Cardiac fibroblast (primary cell): ENCODE measurements at regions not wholly inside any gene's neighbourhood (a gene's known extent, or its start where the extent isn't known, plus 50 kb on each side); places are given as distances from the start of the nearest gene placed in this dataset.

Experiments
- DNase-seq, 2 donors: peaks; one replicate each; pipeline versions ENCODE4 v3.0.0 to v3.0.0-alpha.2; 2010; ENCODE audit warnings: low read depth in 2 of 2
- H3K4me3 ChIP-seq, 2 donors: replicated peaks in 1 of 2; 1 replicate in 1 of 2; 2 replicates in 1 of 2; pipeline ENCODE4 v1.5.1; 2011; ENCODE audit warnings: low read depth in 2 of 2, low read length in 2 of 2, mild to moderate bottlenecking in 2 of 2, moderate library complexity in 1 of 2
- CTCF ChIP-seq: IDR thresholded peaks from one replicate; pipeline ENCODE4 v1.5.1; 2011; ENCODE audit warnings: low read depth, mild to moderate bottlenecking, low read length, inconsistent platforms

GRCh38 chr10:4191354-4191753 lies 406.3 kb upstream of the KLF6 start:
- no peak for TF ChIP-seq CTCF
- H3K4me3 ChIP-seq: no peak overlapping the region
- DNase-seq: no peak

DNA sequence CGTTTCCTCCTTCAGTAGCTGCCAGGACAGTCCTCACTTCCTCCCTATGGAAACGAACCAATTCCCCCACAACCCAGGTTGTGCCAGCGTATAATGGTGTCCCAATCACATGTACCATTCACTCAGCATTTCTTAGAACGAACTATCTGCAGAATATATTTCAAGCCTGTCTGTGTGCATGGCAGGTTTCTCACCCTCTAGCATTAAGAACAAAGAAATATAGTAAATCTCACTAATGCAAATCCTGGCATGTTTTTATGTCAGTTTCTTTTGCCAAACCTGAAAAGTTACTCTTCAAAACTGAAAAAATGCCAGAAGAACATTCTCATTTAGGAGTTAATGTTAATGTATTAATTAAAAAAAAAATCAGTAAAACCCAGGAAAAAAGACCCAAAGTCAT lies 405.9 kb upstream of the KLF6 start:
- DNase-seq: no peak
- no peak overlapping the region for H3K4me3 ChIP-seq
- TF ChIP-seq CTCF: no peak

- no peak for DNase-seq
- no peak for TF ChIP-seq CTCF
- H3K4me3 ChIP-seq: no peak overlapping the region
Observed at GRCh38 chr10:4189281-4189680, 404.3 kb upstream of the KLF6 start.

GRCh38 chr10:4188406-4188805 lies 403.4 kb upstream of the KLF6 start:
- TF ChIP-seq CTCF: no peak
- no peak overlapping the region for H3K4me3 ChIP-seq
- DNase-seq: no peak

- no peak for DNase-seq
- H3K4me3 ChIP-seq: no peak overlapping the region
- TF ChIP-seq CTCF: no peak
Observed at GRCh38 chr10:4186849-4187540, 402.0 kb upstream of the KLF6 start.

GRCh38 chr10:4183761-4184261 lies 398.8 kb upstream of the KLF6 start:
- no peak for TF ChIP-seq CTCF
- peak; percentile 41 to 72 for DNase-seq

DNA sequence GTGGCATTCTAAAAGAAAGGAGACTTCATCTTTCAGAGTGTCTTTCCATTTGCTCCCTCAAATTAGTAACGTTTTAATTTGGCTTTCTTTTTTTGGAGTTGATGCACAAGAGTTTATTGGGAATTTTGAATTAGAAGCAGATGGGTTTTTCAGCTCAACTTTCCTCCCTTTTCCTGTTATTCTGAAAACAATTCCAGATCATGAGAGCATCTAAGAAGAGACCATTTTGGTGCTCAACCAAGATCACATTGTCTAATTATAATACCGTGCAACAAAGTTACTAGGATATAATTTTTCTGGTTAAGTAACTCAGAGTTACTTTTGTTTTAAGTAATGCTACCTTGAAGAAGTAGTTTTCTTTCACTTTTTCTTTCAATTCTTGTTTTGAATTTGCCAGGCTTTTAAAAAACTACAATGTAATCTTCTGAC lies 396.6 kb upstream of the KLF6 start:
- TF ChIP-seq CTCF: no peak
- no peak for DNase-seq

More at GRCh38 chr10:4183761-4184261, 398.8 kb upstream of the KLF6 start:
- H3K4me3 ChIP-seq: no peak overlapping the region

More for the DNA sequence above, 396.6 kb upstream of the KLF6 start:
- H3K4me3 ChIP-seq: no peak overlapping the region
